ENCODE measurements at regions not wholly inside any gene's neighbourhood (a gene's known extent, or its start where the extent isn't known, plus 50 kb on each side); places are given as distances from the start of the nearest gene placed in this dataset.

- peak; percentile 42 to 58 for DNase-seq
These were observed 345.0 kb downstream of the REEP3 start for GRCh38 chr10:63866075-63866746.

DNA sequence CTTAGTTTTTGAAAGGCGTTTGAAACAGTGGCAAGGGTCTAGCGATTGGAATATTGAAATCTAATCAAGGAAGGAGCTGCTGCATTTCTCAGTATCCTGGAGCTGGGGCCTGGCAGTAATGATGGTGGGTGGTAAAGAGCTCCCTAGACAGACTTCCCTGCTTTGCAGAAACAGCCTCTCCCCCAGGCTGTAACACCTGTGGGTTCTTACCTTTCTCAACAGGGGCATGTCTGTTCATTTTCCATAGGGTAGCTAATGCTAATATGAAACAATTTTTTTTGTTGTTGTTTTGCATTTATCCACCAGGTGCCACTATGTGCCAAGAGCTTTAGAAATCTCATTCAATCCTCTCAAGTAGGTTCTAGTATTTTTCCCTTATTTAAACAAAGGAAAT, 345.5 kb downstream of the REEP3 start:
- DNase-seq = peak; percentile 5 to 18

DNA sequence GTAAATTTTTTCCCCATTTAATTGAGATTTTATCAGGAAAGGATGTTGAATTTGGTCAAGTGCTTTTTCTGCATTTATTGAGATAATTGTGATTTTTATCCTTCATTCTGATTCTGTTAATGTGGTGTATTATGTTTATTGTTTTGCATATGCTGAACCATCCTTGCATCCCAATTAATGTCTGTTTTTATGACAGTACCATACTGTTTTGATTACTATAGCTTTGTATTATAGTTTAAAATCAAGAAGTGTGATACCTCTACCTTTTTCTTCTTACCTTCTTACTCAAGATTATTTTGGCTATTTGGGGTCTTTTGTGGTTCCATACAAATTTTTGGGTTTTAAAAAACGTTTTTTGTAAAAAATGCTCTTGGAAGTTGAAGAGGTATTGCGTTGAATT, 357.2 kb downstream of the REEP3 start:
- no peak for DNase-seq

- DNase-seq = peak; percentile 19 to 25
These were observed 362.7 kb downstream of the REEP3 start for GRCh38 chr10:63883861-63884260.

DNA sequence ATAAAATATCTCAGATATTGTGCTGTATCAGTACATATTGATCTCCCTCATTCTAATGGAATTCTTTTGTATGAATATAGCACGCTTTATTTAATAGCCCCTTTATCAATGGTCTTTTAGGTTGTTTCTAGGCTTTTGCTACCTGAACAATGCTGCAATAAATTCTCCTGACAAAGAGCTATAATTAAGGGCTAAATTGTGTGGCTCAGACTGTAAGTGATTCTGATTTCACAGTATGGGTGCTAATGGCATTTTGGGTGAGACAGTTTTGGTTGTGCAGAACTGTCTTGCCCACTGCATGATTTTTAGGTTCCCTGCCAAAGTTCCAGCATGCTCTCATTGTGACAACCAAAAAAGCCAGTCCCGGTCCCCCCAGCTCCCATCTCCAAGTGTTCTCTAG, 363.2 kb downstream of the REEP3 start:
- peak in 1 of 2 experiments; percentile 46 for DNase-seq

GRCh38 chr10:63885156-63885555, 364.0 kb downstream of the REEP3 start:
- no peak for DNase-seq

DNA sequence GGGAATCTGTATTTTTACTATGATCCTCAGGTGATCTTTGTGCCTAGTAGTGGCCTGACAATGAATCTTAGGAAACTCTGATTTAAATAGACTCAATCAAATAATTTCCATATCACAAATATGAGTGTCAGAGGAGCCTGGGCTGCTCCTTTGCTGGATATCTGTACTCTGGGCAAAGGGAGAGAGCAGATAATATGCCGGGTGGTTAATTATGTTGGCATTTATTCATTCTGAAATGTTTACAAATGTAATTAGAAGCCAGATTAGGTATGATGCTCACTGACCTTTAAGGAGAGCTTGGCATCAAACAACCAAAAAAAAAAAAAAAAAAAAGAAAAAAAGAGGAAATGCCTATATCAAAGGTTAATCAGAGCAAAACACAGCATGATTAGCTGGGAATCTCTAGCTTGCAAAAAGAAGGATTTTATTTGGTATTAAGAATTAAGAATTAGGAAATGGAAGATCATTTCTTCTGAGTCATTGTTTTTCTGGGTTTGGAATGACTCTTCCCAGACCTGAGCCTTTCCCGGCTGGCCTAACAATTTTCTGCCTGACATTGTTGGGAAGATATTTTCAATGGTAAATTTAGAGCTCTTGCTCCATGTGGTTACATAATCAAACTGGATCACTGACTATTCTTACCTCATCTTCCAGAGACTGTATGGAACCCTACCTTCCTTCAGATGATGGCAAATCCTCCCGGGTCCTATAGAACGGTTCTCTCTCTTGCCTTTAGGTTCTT, 365.3 kb downstream of the REEP3 start:
- no peak for DNase-seq

DNA sequence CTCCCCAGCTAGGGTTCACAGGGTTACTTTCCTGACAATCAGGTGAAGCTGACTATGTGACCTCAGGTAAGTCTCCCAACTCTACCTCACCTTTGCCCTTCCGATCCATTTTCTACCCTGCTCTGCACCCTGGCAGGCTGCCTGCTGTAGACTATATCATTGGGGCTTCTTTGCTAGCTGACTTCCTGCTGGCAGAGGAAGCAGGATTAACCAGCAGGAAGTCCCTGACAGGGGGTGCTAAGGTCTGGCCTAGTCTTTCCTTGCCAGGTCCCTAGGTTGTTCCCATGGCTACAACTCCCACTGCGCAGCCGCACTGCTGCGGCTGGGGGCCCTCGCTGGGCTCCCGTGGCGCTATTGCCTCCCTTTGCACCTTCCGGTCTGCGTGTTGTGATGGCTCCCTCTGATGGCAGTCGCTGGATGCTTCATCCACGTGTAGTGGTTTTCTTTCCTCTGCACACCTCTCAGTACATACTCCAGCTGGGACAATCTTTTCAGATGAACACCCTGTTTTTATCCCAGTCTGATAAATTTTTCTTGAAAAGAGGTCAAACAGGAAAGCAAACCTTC, 365.9 kb downstream of the REEP3 start:
- DNase-seq = no peak

DNA sequence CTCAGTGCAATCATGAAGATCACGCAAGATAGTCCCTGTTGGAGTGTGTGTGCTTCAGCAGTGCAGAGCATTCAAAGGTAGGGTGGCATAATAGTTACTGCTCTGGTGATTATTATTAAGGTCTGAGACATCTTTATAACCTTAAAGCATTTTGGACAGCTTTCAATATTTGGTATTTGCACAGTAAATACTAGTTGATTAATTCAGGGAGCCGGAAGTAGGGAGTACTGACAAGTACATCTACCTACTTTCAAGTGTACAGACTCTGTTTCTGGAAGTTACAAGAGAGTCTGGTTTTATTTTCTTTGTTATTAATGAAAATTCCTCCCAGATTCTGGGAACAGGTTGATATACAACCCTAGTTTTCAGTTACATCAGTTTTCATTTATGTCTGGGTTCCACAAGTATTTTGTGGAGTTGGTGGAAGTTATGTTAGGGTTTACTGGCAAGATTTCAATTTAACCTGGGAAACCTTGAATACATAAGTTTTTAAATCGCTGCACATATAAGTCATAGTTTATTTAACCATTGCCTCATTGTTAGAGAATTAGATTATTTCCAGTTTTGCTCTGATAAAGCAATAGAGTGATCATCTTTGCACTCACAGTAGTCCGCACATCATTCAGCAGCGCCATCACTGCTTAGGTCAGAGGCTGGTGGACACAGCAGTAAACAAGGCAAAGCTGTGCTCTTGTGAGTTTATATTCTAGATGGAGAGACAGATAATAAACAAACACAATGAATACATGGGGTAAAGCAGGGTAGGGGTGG, 366.6 kb downstream of the REEP3 start:
- no peak for DNase-seq

- DNase-seq = no peak
These were observed 368.6 kb downstream of the REEP3 start for GRCh38 chr10:63889803-63890202.

DNA sequence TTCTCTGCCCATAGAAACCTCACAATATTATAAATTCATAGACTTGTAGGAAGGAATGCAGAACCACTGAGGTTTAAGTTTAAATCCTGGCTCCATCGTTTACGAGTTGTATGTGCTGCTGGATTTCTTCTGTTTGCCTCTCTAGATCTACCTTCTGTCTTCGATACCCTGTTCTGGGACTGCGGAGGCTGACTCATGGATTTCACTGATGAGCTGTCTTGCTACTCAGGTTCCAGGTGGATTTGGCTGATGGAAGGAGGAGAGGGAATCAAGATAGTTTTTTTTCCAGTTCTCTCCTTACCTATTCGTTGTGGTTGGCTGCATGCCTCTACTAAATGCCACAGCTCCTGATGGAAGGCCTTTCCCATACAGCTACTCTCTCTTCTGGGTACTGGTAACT, 375.8 kb downstream of the REEP3 start:
- DNase-seq = no peak

DNA sequence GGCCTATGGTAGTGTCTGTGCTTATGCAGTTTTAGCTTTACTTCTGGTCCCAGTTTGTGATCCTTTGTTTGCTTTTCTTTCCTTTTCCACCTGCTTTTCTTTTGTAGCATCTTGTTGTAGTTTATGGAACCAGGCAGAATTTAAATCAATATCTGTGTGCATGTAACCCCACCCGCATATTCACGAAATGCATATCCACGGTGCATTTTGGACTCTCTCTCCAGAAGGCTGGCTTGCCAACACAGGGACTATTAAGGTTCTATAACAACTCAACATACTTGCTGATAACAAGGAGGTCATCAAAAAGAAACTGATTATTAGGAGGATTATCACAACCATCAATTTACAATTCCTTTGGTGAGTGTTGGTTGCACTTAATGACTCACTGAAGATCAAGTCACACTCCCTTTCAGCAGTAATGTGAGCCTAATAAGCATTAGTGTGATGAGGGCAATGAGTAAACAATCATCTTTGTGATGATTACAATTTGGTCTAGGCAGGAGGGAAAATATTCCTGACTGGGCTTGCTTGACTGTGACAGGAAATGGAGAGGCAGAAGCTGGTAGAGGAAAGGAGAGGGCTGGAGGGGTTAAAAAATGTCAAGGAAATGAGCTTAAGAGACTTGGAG, 378.6 kb downstream of the REEP3 start:
- no peak for DNase-seq

DNA sequence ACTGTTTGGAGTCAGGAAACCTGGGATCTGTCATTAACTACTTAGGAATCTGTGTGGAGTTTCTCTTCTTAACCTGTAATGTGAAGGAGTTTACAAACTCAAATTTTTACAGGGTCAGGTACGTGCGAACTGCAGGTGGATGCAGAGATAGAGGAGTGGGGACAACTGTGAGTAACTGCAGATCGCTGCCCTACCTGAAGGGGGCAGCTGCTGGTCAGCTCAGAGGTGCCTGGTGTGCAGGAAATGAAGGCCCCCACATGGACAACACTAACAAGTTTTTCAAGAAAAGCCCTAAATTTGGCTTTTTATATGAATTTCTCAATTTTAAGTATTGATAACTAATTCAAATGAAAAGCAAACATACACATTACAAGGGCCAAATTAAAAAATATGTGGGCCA, 380.0 kb downstream of the REEP3 start:
- no peak for DNase-seq

- DNase-seq = no peak
These were observed 380.7 kb downstream of the REEP3 start for GRCh38 chr10:63901881-63902280.

- DNase-seq = no peak
These were observed 389.6 kb downstream of the REEP3 start for GRCh38 chr10:63910806-63911205.

GRCh38 chr10:63915240-63915639, 394.0 kb downstream of the REEP3 start:
- no peak for DNase-seq

GRCh38 chr10:63917363-63917762, 396.2 kb downstream of the REEP3 start:
- no peak for DNase-seq

DNA sequence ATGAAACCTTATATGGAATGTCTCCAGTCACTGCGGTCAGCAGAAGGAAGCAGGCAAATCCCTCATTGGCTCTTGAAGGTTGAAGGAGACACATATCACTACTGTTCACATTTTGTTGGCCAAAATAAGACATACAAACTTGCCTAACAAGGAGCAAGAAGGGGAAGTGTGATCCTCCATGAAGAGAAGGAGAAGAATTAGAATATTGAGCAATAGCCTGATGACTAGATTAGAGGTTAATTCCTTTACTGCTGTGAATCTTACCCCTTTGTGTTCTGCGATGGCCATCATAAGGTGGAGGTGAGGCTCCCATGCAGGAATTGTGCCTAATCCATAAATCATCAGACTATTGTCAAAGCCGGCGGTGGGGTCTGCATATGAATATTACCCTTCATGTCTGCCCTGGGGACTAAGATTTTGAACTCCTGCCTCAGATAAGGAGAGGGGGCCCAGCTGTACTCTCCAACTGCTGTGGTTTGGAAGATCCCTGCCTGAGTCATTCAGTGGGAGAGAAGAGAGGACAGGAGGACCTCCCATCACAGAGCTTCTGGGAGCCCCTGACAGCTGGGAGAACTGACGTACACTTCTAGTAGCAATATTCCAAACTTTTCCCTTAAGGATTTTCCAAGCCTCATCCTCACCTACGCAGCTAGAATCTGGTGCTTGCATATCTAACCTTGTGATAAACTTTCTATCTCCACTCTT, 398.5 kb downstream of the REEP3 start:
- no peak for DNase-seq

DNA sequence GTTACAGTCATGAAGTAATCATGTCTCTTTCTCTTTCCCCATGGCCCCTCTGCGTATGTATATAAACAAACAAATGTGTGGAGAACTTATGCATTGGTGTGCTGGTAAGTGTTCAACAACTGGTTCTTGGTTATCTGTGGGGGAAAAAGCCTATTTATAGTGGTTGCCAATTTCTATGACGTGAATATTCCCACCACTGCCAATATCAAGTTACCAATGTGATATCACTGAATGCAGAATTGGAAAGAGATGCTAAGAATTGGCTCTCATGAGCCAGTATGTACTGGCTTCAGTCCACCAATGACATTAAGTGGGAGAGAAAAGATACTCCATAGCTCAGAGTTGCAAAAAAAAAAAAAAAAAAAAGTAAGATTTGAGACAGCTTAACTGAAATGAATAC, 399.7 kb downstream of the REEP3 start:
- DNase-seq = no peak

DNA sequence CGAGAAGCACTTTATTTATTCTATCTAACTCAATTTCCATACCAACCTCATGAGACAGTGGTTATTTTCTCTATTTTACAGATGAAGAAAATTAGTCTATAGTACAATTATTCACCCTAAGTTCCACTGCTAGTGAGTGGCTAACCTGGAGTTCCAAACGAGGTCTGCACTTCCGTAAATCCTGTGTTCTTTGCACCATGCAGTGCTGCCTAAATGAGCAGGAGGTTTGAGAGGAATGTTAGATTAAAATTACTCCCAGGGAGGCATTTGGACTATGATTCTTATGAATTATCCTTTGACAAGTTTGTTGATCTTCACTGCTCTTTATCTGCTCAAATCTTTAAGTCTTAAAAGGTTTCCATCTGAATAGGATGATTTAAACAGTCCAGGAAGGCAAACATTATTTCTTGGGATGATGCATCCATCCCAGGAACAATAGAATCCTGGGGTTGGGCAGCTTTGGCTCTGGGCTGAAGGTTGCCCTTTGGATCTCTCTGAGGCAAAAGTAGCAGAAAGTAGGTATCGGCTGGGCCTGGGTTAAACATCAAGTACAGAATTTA, 400.8 kb downstream of the REEP3 start:
- no peak for DNase-seq

- peak; percentile 32 to 66 for DNase-seq
These were observed 401.5 kb downstream of the REEP3 start for GRCh38 chr10:63922468-63923284.

Measured in NCI-H2081 (cell line).